ENCODE measurements at regions not wholly inside any gene's neighbourhood (a gene's known extent, or its start where the extent isn't known, plus 50 kb on each side); places are given as distances from the start of the nearest gene placed in this dataset.

DNA sequence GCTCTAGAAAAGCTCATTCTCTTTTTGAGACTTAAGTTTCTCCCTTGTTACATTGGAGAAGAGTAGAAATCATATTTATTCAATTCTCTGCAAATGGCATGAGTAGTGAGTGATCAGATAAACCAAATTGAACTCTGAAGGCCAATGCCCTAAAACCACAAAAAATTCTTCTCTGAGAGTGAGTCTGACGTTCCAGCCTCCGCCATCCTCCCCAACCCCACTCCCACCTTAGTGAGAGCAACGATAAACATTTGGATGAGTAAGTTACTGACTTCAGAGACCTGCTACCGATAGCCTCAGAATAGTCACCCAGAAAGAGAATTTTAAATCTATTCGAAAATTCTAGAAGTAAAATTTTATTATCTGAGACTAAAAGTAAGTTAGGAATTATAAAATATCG is 94.6 kb downstream of the TFAP2A start:
- H3K27me3 Mint-ChIP-seq (ENCODE audit: low read depth): peaks cover 5% of the 10 kb centered on the region
- no peak overlapping the region for H3K4ac ChIP-seq (ENCODE audit: low read depth, low read length)
- no peak overlapping the region for H3K4me3 Mint-ChIP-seq
- DNase-seq: no peak
- no peak overlapping the region for H2BK5ac ChIP-seq (ENCODE audit: insufficient read length, low read length)
- peaks cover 0 to 11% (median 0%) of the 10 kb centered on the region in 3 experiments; a peak in 3 of 7 replicates for H3K36me3 Mint-ChIP-seq (ENCODE audit: insufficient read depth in 1 of 3, low read depth in 3 of 3)
- H2BK120ac ChIP-seq (ENCODE audit: low read depth, low read length, poor library complexity, severe bottlenecking): no peak overlapping the region
- H3K9me3 Mint-ChIP-seq: peaks cover 4 to 10% of the 10 kb centered on the region in 2 experiments; a peak in 4 of 5 replicates
- TF ChIP-seq, protein P1, sequence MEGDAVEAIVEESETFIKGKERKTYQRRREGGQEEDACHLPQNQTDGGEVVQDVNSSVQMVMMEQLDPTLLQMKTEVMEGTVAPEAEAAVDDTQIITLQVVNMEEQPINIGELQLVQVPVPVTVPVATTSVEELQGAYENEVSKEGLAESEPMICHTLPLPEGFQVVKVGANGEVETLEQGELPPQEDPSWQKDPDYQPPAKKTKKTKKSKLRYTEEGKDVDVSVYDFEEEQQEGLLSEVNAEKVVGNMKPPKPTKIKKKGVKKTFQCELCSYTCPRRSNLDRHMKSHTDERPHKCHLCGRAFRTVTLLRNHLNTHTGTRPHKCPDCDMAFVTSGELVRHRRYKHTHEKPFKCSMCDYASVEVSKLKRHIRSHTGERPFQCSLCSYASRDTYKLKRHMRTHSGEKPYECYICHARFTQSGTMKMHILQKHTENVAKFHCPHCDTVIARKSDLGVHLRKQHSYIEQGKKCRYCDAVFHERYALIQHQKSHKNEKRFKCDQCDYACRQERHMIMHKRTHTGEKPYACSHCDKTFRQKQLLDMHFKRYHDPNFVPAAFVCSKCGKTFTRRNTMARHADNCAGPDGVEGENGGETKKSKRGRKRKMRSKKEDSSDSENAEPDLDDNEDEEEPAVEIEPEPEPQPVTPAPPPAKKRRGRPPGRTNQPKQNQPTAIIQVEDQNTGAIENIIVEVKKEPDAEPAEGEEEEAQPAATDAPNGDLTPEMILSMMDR (conservative IDR thresholded peaks at IDR 0.05): no peak
- peaks cover 32 to 38% of the 10 kb centered on the region in 2 experiments for H3K4me1 Mint-ChIP-seq
- H2AFZ ChIP-seq (ENCODE audit: low read length): no peak overlapping the region
- no peaks in the 10 kb centered on the region; the same call in 1 of the 2 replicates for H3K4me1 ChIP-seq (ENCODE audit: insufficient read depth, low read length)
- H3K9ac ChIP-seq (ENCODE audit: extremely low read depth, insufficient read length, low read length): no peak overlapping the region
- H3T11ph ChIP-seq (ENCODE audit: low read length): no peak overlapping the region
- no peak overlapping the region for H3K56ac ChIP-seq (ENCODE audit: insufficient read length, low read depth, low read length)
- H3K79me1 ChIP-seq (ENCODE audit: insufficient read depth, low read depth, low read length, poor library complexity, severe bottlenecking): no peaks in the 10 kb centered on the region
- no peaks in the 10 kb centered on the region for H3K9me3 ChIP-seq (ENCODE audit: control insufficient read depth, low read depth, low read length)
- no peak overlapping the region for H3K4me2 ChIP-seq (ENCODE audit: insufficient read depth, insufficient read length, low read length)
- H2AK5ac ChIP-seq (ENCODE audit: insufficient read length, low read length): no peak overlapping the region
- H4K20me1 ChIP-seq (ENCODE audit: control insufficient read depth, insufficient read depth, insufficient read length): no peaks in the 10 kb centered on the region
- no peaks in the 10 kb centered on the region for H3K27me3 ChIP-seq (ENCODE audit: insufficient read depth, low read length)
- H3K18ac ChIP-seq (ENCODE audit: insufficient read length, low read depth, low read length): no peak overlapping the region
- H4K91ac ChIP-seq (ENCODE audit: insufficient read length, low read depth, low read length): no peak overlapping the region
- H3K23me2 ChIP-seq (ENCODE audit: insufficient read length, low read depth, low read length, poor library complexity, severe bottlenecking): no peaks in the 10 kb centered on the region
- H4K5ac ChIP-seq (ENCODE audit: insufficient read length, low read depth, low read length): no peak overlapping the region
- no peak overlapping the region for H3K27ac ChIP-seq (ENCODE audit: insufficient read length, low read depth, low read length)
- no peak overlapping the region for H3K23ac ChIP-seq (ENCODE audit: insufficient read length, low read depth, low read length)
- no peak overlapping the region for H2BK20ac ChIP-seq (ENCODE audit: low read depth, low read length, poor library complexity, severe bottlenecking)
- H3K79me2 ChIP-seq (ENCODE audit: insufficient read depth, low read length): no peaks in the 10 kb centered on the region
- no CpG with 5 or more reads among the region's 6 CpGs for WGBS (ENCODE audit: extremely low coverage, insufficient read length, low lambda C conversion rate)
- no peak overlapping the region for H3K27ac Mint-ChIP-seq
- no peak overlapping the region for H3K14ac ChIP-seq (ENCODE audit: insufficient read depth, low read length)
- no peak overlapping the region for H2BK15ac ChIP-seq (ENCODE audit: low read depth, low read length)
- H2BK12ac ChIP-seq (ENCODE audit: insufficient read length, low read depth, low read length): no peak overlapping the region
- H4K8ac ChIP-seq (replicated peaks; ENCODE audit: insufficient read length, low read depth, low read length): no peak overlapping the region

Data from H9 (cell line).